GM12892 (cell line): ENCODE measurements at regions not wholly inside any gene's neighbourhood (a gene's known extent, or its start where the extent isn't known, plus 50 kb on each side); places are given as distances from the start of the nearest gene placed in this dataset.

Source experiments
- POLR2A ChIP-seq: IDR thresholded peaks from 2 replicates; pipeline ENCODE4 v1.6.1; 2011; ENCODE audit warnings: low read depth, low read length, control low read depth
- POLR2AphosphoS5 ChIP-seq: IDR thresholded peaks from 2 replicates; pipeline ENCODE4 v1.6.1; 2011; ENCODE audit warnings: low read depth, low read length, control low read depth
- TAF1 ChIP-seq: IDR thresholded peaks from 2 replicates; pipeline ENCODE4 v1.6.1; 2011; ENCODE audit warnings: low read depth, mild to moderate bottlenecking, control low read depth, low read length, borderline replicate concordance

DNA sequence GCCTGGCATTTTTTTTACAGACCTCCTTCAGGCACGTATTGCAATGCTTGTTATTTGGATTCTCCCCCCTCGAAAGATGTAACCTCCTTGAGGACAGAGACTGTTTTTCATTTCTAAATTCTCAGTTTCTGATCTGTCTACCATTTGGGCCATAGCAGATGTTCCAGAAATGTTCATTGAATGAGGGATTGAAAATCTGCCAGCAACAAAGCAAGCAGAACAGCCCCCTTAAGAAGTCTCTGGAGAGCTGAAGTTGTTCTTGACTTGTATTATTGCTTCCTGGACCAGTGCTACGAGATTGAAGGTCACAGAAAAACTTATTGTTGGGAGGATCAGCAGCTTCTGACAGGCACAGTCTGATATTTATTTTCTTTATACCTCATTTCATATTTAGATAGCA lies 355.5 kb downstream of the EPHA4 start:
- TF ChIP-seq POLR2A (no peak), TAF1 (no peak), POLR2AphosphoS5 (no peak)
